PFSK-1 (cell line): ENCODE measurements at regions not wholly inside any gene's neighbourhood (a gene's known extent, or its start where the extent isn't known, plus 50 kb on each side); places are given as distances from the start of the nearest gene placed in this dataset.

Experiments
- FOXP2 ChIP-seq: optimal IDR thresholded peaks from 2 replicates; pipeline ENCODE3; 2011; ENCODE audit warnings: borderline replicate concordance, control low read depth, inconsistent platforms; ENCODE audit not compliant: insufficient read depth; ENCODE audit errors: extremely low read length, extremely low read depth
- POLR2AphosphoS5 ChIP-seq: IDR thresholded peaks from 2 replicates; pipeline ENCODE4 v1.6.1; 2012; ENCODE audit warnings: low read depth, mild to moderate bottlenecking, control low read depth, low read length, moderate library complexity
- REST ChIP-seq, 2 experiments: IDR thresholded peaks; 2 replicates each; pipeline versions ENCODE4 v1.6.1 to v1.8.0; 2011 to 2012; ENCODE audit warnings: low read depth in 2 of 2, low read length in 2 of 2, control low read depth in 1 of 2, inconsistent platforms in 1 of 2, mild to moderate bottlenecking in 1 of 2, moderate library complexity in 1 of 2; ENCODE audit not compliant: insufficient read depth in 1 of 2
- SIN3A ChIP-seq: IDR thresholded peaks from 2 replicates; pipeline ENCODE4 v1.6.1; 2012; ENCODE audit warnings: mild to moderate bottlenecking, low read length, moderate library complexity, borderline replicate concordance; ENCODE audit not compliant: insufficient read depth
- TAF1 ChIP-seq: IDR thresholded peaks from 2 replicates; pipeline ENCODE4 v1.6.1; 2012; ENCODE audit warnings: low read length, control low read depth, borderline replicate concordance; ENCODE audit not compliant: insufficient read depth

GRCh38 chr2:181172676-181173075 lies 192.3 kb downstream of the UBE2E3 start:
- TF ChIP-seq TAF1 (no peak), FOXP2 (no peak), SIN3A (no peak), POLR2AphosphoS5 (no peak), REST (IDR thresholded peaks at IDR 0.05; ENCODE audit: insufficient read depth in 1 of 2, low read depth in 2 of 2, low read length in 2 of 2) (no peak)

- TF ChIP-seq TAF1 (no peak), REST (IDR thresholded peaks at IDR 0.05; ENCODE audit: insufficient read depth in 1 of 2, low read depth in 2 of 2, low read length in 2 of 2) (no peak), SIN3A (no peak), POLR2AphosphoS5 (no peak), FOXP2 (no peak)
These were observed 194.5 kb downstream of the UBE2E3 start for GRCh38 chr2:181174611-181175580.

- TF ChIP-seq POLR2AphosphoS5 (no peak), REST (IDR thresholded peaks at IDR 0.05; ENCODE audit: insufficient read depth in 1 of 2, low read depth in 2 of 2, low read length in 2 of 2) (no peak), SIN3A (no peak), FOXP2 (no peak), TAF1 (no peak)
These were observed 196.1 kb downstream of the UBE2E3 start for GRCh38 chr2:181176540-181176939.

- TF ChIP-seq POLR2AphosphoS5, result no peak
- TF ChIP-seq REST (IDR thresholded peaks at IDR 0.05; ENCODE audit: insufficient read depth in 1 of 2, low read depth in 2 of 2, low read length in 2 of 2), result no peak
- TF ChIP-seq TAF1, result no peak
These were observed 197.0 kb downstream of the UBE2E3 start for GRCh38 chr2:181177376-181177775.
